ENCODE measurements at regions not wholly inside any gene's neighbourhood (a gene's known extent, or its start where the extent isn't known, plus 50 kb on each side); places are given as distances from the start of the nearest gene placed in this dataset.
A peak's percentile ranks its signal among the peaks of the same experiment; 100 is the strongest.

GRCh38 chr4:123825596-123826291 is 429.1 kb downstream of the SPRY1 start:
- no peak for TF ChIP-seq CTCF (conservative IDR thresholded peaks at IDR 0.05; ENCODE audit: low read depth, low read length)
- no peak overlapping the region for H3K4me3 ChIP-seq (ENCODE audit: low read length)
- DNase-seq (ENCODE audit: low read depth) = no peak

- DNase-seq (ENCODE audit: low read depth) = no peak
- no peak for TF ChIP-seq CTCF (conservative IDR thresholded peaks at IDR 0.05; ENCODE audit: low read depth, low read length)
- H3K4me3 ChIP-seq (ENCODE audit: low read length) = no peak overlapping the region
Measured at GRCh38 chr4:123826896-123827295, 430.3 kb downstream of the SPRY1 start.

GRCh38 chr4:123827511-123827910 is 430.9 kb downstream of the SPRY1 start:
- H3K4me3 ChIP-seq (ENCODE audit: low read length) = no peak overlapping the region
- no peak for DNase-seq (ENCODE audit: low read depth)
- TF ChIP-seq CTCF (conservative IDR thresholded peaks at IDR 0.05; ENCODE audit: low read depth, low read length) = no peak

GRCh38 chr4:123830930-123831329 is 434.3 kb downstream of the SPRY1 start:
- H3K4me3 ChIP-seq (ENCODE audit: low read length) = no peak overlapping the region

GRCh38 chr4:123832173-123833026 is 435.8 kb downstream of the SPRY1 start:
- DNase-seq (ENCODE audit: low read depth) = peak; percentile 94
- TF ChIP-seq CTCF (conservative IDR thresholded peaks at IDR 0.05; ENCODE audit: low read depth, low read length) = no peak
- H3K4me3 ChIP-seq (ENCODE audit: low read length) = no peak overlapping the region

More at GRCh38 chr4:123830930-123831329, 434.3 kb downstream of the SPRY1 start:
- no peak for TF ChIP-seq CTCF (conservative IDR thresholded peaks at IDR 0.05; ENCODE audit: low read depth, low read length)
- DNase-seq (ENCODE audit: low read depth) = no peak

- TF ChIP-seq CTCF (conservative IDR thresholded peaks at IDR 0.05; ENCODE audit: low read depth, low read length) = no peak
- H3K4me3 ChIP-seq (ENCODE audit: low read length) = no peak overlapping the region
- no peak for DNase-seq (ENCODE audit: low read depth)
Measured at GRCh38 chr4:123833171-123833643, 436.6 kb downstream of the SPRY1 start.
